T-helper 1 cell treated with Interleukin-12 subunit alpha and Interleukin-12 subunit beta and Interleukin-4 antibody, amounts not matched to agents 30 ng/mL and 1 ng/mL, for 36 hours (primary cell): ENCODE measurements at regions not wholly inside any gene's neighbourhood (a gene's known extent, or its start where the extent isn't known, plus 50 kb on each side); places are given as distances from the start of the nearest gene placed in this dataset.

Source experiments
- intact Hi-C: fragments of 100-400 bp; cut with micrococcal nuclease; formaldehyde crosslinking; loops from one replicate; pipeline ENCODE4 v1.15.1; 2024

GRCh38 chr3:65118912-65119499 is 431.2 kb upstream of the ADAMTS9 start:
- intact Hi-C loops: no loop called here

DNA sequence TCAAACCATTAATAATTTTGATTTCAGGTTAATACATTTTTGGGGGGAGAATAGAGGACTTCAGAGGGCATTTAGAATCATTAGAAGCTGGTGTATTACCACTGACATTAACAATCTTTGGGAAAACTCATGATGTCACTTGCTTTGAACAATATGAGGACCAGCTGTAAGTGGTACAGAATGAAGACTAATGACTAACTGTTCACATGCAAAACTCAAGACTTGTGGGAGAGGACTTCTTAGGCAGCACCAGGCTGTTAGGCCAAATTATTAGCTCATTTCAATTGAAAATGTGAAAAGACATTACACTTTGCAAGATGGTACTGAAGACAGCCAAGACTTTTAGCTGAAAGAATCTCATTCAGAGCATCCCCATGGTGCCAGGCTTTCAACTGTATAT is 426.2 kb upstream of the ADAMTS9 start:
- intact Hi-C loops: no loop called here

DNA sequence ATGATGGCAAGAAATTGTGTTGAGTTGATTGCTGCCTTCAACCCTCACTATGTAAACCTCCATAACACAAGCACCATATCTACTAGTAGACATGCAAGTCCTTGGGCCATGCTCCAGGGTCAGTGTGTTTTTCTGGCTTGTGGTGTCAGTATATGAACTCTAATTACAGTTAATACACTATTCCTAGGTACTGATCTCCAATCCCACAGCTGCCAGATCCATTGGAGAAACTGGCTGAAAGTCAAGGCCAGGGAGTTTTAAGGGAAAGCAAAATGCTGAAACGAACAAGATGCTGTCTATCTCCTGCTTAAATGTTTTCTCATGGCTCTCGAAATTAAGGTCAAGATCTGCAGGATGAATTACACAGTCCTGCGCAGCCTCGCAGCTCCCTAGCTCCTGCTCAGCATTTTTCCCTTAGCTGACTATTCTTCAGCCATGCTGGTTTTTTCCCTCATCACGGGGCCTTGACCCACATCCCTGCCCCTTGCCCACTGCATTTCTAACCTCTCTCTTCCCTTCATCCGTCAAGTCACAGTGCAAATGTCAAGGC is 425.0 kb upstream of the ADAMTS9 start:
- intact Hi-C loops: no loop called here

DNA sequence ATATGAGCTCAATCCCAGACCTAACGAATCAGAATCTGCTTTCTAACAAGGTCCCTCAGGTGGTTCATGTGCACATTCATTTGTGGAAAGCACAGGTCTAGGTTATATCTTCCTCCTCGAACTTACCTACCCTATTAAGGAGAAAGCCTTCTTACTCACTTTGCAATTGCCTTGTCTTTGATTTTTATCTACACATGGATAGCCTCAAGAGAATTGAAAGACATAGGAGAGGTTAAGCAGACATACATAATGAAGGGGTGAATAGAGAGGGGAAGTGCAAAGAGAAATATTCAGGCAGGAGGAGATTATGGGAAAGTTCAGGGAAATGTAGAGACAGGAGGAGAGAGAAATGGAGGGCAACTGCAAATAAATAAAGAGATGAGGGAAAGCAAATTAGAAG is 422.9 kb upstream of the ADAMTS9 start:
- intact Hi-C loops: no loop called here

DNA sequence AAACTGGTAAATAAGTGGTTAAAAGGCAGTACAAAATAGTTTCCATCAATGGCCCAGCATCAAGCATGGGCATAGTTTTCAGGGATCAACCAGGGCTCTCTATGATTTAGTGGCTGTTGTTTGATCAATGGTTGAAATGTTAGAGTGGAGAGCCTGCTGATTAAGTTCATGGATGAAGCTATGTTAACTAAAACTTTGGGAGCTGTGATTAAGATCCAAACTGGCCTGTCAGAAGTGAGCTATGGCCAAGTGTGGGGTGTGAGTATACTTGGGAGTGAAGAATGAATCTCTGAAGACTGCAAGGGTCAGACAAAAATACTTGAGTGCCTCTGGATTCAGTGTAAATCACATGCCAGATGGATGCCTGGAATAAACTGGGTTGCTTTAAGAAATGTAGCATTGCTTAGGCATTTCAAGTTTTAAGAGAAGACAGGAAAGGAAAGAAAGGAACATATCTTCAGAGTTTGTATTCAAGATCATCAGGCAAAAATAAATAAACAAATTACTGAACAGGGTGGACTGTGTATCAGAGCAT is 422.2 kb upstream of the ADAMTS9 start:
- intact Hi-C loops: no loop called here

DNA sequence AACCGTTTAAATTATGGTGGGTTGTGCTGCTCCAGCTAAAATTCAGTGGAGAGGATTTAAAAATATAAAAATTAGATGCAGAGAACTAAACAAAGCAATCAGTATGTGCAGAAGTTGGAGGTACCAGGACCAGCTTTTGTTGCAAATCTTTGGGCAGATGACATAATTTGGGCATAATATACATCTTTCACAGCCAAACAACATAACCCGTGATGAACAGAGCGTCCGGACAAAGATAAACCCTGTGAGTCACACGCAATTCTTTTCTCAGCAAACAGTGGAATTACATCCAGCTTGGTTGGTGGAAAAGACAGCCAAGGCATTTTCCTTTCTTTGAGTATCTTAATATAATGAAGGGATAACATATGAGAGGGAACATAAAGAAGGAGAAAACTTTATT is 419.4 kb upstream of the ADAMTS9 start:
- intact Hi-C loops: no loop called here

GRCh38 chr3:65101450-65101849 is 413.6 kb upstream of the ADAMTS9 start:
- intact Hi-C loops: no loop called here

DNA sequence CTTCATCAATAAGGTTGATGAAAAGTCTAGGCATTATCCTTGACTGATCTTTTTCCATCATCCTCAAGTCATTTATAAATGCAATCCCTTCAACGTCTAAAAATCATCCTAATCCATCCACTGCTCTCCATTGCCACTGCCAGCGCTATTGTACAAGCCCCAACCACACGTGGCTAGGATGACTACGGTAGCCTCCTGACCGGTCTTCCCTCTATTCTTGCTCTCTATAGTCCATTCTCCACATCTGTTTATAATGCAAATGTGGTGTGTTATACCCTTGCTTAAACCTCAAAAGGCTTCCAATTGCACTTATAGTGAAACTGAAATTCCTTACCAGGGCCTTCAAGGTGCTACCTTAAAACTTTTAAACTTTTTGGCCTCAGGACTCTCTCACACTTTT is 410.6 kb upstream of the ADAMTS9 start:
- intact Hi-C loops: no loop called here

GRCh38 chr3:65096110-65096745 is 408.4 kb upstream of the ADAMTS9 start:
- intact Hi-C loops: no loop called here

DNA sequence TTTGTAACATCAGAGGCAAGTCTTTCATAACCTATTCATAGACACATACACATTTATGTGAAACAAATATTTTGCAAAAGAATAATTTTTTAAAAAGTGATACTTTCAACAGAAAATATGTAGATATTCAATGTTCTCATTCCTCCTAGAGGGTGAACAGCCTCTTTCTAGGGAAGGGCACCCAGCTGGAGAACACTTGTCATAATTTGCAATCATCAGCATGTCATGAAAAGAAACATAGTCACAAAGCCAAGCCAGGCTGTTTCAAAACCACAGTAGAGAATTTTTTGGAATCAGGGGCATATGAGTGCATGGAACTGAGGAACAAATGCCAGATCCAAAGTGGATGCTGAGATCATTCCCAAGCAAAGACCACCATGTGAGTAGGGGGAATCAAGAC is 406.9 kb upstream of the ADAMTS9 start:
- intact Hi-C loops: no loop called here

DNA sequence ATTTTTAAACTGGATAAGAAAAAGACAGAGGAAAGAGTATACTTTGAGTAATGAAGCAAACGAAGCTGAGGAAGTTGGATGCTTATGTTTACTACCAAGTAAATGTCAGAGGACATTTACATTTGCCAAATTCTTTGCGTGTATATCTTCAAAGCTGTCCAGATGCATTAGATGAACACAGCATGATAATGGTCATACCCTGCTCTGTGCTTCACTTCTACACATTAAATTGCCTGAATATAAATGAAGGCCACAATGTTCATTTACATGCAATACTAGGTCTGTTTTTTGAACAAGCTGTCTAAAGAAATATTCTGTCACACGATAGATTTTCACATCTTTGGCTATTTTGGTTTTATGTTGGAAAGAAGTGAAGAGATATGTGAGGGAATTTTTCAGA is 405.8 kb upstream of the ADAMTS9 start:
- intact Hi-C loops: no loop called here

DNA sequence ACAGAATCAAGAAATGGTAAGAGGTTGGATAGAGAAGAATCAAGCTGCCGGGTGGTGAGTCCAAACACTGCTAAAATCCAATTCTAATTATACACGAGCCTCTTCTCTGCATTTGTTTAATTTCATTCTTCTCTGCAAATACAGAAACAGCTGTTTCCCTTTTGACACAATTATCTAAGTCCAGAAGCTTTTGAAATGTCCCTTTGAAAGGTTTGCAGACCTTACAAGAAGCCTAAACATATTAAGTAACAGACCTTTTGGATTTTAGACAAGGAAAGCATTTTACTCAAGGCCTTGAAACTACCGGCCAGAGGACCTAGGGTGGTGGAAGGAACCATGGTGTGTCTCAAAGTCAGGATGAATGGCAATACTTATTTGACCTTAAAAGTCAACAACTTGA is 403.8 kb upstream of the ADAMTS9 start:
- intact Hi-C loops: no loop called here

DNA sequence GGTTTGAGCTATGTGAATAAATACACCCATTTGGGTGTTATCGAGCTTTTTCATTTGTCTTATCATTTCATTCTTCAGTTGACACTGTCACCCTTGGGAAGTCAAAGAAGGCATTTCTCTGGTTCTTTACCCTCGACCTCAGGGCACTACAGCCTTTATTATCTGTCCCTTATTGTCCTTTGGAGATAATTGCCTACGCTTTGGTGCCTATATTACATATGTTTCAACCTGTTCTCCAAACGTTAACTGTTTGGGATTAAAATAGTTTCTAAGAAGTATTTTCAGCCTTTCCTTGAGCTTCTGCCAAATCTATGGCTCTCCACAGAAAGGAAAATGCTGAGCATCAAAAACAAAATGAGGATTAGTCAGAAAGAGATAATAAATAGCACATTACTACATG is 395.4 kb upstream of the ADAMTS9 start:
- intact Hi-C loops: no loop called here

DNA sequence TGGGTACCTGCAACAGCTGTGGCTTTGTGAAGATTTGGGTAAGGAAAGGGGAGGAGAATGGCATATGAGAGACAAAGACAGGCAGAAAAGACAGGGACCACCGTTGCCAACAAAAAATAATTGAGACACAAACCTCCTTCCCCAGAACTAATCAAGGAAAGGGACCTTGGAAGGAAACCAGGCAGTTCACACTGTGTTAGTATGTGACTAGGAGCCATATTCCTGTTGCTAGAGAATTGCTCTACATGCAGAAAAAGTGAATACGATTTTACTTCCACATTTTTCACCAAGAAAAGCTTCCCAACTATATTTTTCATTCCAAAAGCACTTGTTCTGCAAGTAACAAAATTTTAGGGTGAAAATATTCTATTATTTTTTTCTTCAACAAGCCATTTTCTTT is 393.7 kb upstream of the ADAMTS9 start:
- intact Hi-C loops: no loop called here

- intact Hi-C loops: no loop called here
These were observed 392.6 kb upstream of the ADAMTS9 start for GRCh38 chr3:65080432-65080831.

- intact Hi-C loops: no loop called here
These were observed 391.8 kb upstream of the ADAMTS9 start for GRCh38 chr3:65079560-65079959.

- intact Hi-C loops: no loop called here
These were observed 390.9 kb upstream of the ADAMTS9 start for GRCh38 chr3:65078748-65079147.

GRCh38 chr3:65077124-65077523 is 389.3 kb upstream of the ADAMTS9 start:
- intact Hi-C loops: no loop called here

GRCh38 chr3:65070968-65071367 is 383.2 kb upstream of the ADAMTS9 start:
- intact Hi-C loops: no loop called here

- intact Hi-C loops: no loop called here
These were observed 373.1 kb upstream of the ADAMTS9 start for GRCh38 chr3:65060904-65061303.

DNA sequence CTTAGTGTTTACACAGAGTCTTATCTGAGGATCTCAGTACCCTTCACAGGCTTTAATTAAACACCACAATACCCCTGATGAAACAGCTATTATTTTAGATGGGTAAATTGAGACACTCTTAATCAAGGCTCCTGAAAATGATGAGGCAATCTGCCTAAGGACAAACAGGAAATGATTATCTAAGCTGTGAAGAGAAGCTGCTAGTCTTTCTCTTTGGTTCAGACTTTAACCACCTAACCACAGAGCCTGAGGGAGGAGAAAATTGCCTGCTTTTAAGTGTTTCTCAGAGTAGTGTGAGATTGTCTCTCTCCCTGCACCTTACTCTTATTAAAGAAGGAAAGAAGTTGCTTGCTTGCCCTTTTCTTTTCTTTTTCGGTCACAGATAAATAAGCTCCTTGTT is 364.3 kb upstream of the ADAMTS9 start:
- intact Hi-C loops: no loop called here

- intact Hi-C loops: no loop called here
These were observed 360.4 kb upstream of the ADAMTS9 start for GRCh38 chr3:65048151-65048550.

DNA sequence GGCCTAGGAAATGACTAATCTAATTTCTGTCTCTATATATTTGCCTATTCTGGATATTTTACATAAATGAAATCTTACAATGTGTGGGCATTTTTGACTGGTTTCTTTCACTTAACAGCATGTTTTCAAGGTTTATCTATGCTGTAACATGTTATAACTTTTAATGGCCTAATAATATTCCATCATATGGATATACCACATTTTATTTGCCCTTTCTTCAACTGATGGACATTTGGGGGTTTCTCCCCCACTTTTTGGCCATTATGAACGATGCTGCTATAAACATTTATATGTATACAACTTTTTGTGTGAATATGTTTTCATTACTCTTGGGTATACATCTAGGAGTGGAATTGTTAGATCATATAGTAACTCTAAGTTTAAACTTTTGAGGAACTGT is 357.3 kb upstream of the ADAMTS9 start:
- intact Hi-C loops: no loop called here
